Stimulated activated CD4-positive, alpha-beta T cell treated with anti-CD3 and anti-CD28 coated beads, TNF-alpha, amount 100 ng/mL, for 24 hours (primary cell): ENCODE measurements at regions not wholly inside any gene's neighbourhood (a gene's known extent, or its start where the extent isn't known, plus 50 kb on each side); places are given as distances from the start of the nearest gene placed in this dataset.

Source experiments
- DNase-seq, 3 experiments: peaks; one replicate each; pipeline ENCODE4 v3.0.0-alpha.2; 2020; ENCODE audit warnings: low read depth in 3 of 3

- DNase-seq = no peak
These were observed 228.2 kb downstream of the TBL1XR1 start for GRCh38 chr3:176969066-176969465.

- no peak for DNase-seq
These were observed 228.7 kb downstream of the TBL1XR1 start for GRCh38 chr3:176968631-176969030.

- no peak for DNase-seq
These were observed 229.8 kb downstream of the TBL1XR1 start for GRCh38 chr3:176967522-176967921.

- DNase-seq = no peak
These were observed 232.6 kb downstream of the TBL1XR1 start for GRCh38 chr3:176964661-176965060.

GRCh38 chr3:176961916-176962315, 235.4 kb downstream of the TBL1XR1 start:
- no peak for DNase-seq

GRCh38 chr3:176959867-176960266, 237.4 kb downstream of the TBL1XR1 start:
- DNase-seq = no peak

- no peak for DNase-seq
These were observed 238.7 kb downstream of the TBL1XR1 start for GRCh38 chr3:176958560-176958959.

- no peak for DNase-seq
These were observed 242.8 kb downstream of the TBL1XR1 start for GRCh38 chr3:176954517-176954916.

- no peak for DNase-seq
These were observed 243.9 kb downstream of the TBL1XR1 start for GRCh38 chr3:176953106-176954060.

- no peak for DNase-seq
These were observed 245.5 kb downstream of the TBL1XR1 start for GRCh38 chr3:176951586-176952292.

GRCh38 chr3:176951144-176951543, 246.1 kb downstream of the TBL1XR1 start:
- DNase-seq = no peak

- no peak for DNase-seq
These were observed 246.5 kb downstream of the TBL1XR1 start for GRCh38 chr3:176950743-176951142.

- no peak for DNase-seq
These were observed 249.1 kb downstream of the TBL1XR1 start for GRCh38 chr3:176948151-176948550.

GRCh38 chr3:176946202-176946601, 251.1 kb downstream of the TBL1XR1 start:
- no peak for DNase-seq

GRCh38 chr3:176942305-176942704, 255.0 kb downstream of the TBL1XR1 start:
- DNase-seq = no peak

- no peak for DNase-seq
These were observed 255.6 kb downstream of the TBL1XR1 start for GRCh38 chr3:176941689-176942088.

- no peak for DNase-seq
These were observed 258.1 kb downstream of the TBL1XR1 start for GRCh38 chr3:176939022-176939817.

- no peak for DNase-seq
These were observed 259.3 kb downstream of the TBL1XR1 start for GRCh38 chr3:176937994-176938393.

- DNase-seq = no peak
These were observed 259.7 kb downstream of the TBL1XR1 start for GRCh38 chr3:176937541-176937940.

GRCh38 chr3:176935194-176935888, 261.9 kb downstream of the TBL1XR1 start:
- no peak for DNase-seq

- DNase-seq = no peak
These were observed 262.6 kb downstream of the TBL1XR1 start for GRCh38 chr3:176934698-176935097.
